OCI-LY1 (cell line): ENCODE measurements at regions not wholly inside any gene's neighbourhood (a gene's known extent, or its start where the extent isn't known, plus 50 kb on each side); places are given as distances from the start of the nearest gene placed in this dataset.

ENCODE experiments used
- CTCF ChIP-seq: fragments of 200-600 bp; sonication (generic), shearing (Covaris generic); IDR thresholded peaks from 2 replicates; pipeline ENCODE4 v1.5.1; 2017; ENCODE audit warnings: mild to moderate bottlenecking, antibody characterized with exemption, low read length, moderate library complexity, mixed read lengths
- EZH2 ChIP-seq: fragments of 200-600 bp; sonication (generic), shearing (Covaris generic); IDR thresholded peaks from 2 replicates; pipeline ENCODE4 v1.8.0; 2017; ENCODE audit warnings: borderline replicate concordance, mixed run types, mild to moderate bottlenecking, antibody characterized with exemption, low read length, moderate library complexity, mixed read lengths

- no peak for TF ChIP-seq CTCF
- no peak for TF ChIP-seq EZH2
Measured at GRCh38 chr2:104052356-104052755, 801.6 kb upstream of the POU3F3 start.
